Activated T-helper 1 cell treated with anti-CD3 and anti-CD28 coated beads, Interleukin-12 subunit alpha, Interleukin-12 subunit beta, Interleukin-2, Interleukin-4 antibody, amounts not matched to agents 30 ng/mL and 10 ng/mL and 1 ng/mL, durations not matched to agents 14 hours and 24 hours and 36 hours (primary cell): ENCODE measurements at regions not wholly inside any gene's neighbourhood (a gene's known extent, or its start where the extent isn't known, plus 50 kb on each side); places are given as distances from the start of the nearest gene placed in this dataset.
"Not testable (repeated sequence)": the region's sequence is repeated elsewhere in the genome, so short reads cannot be mapped to it uniquely, and the experiment has no call there.

ENCODE experiments used
- DNase-seq: peaks from one replicate; pipeline ENCODE4 v3.0.0; 2021; ENCODE audit warnings: low spot score
- H3K27ac Mint-ChIP-seq: one replicate; pipeline ENCODE4 v1.8.0; 2021; ENCODE audit warnings: mild to moderate bottlenecking, mixed read lengths
- H3K27me3 Mint-ChIP-seq: one replicate; pipeline ENCODE4 v1.8.0; 2022; ENCODE audit warnings: mild to moderate bottlenecking, moderate library complexity, mixed read lengths; ENCODE audit not compliant: insufficient read depth
- H3K36me3 Mint-ChIP-seq: one replicate; pipeline ENCODE4 v1.8.0; 2021; ENCODE audit warnings: low read depth, mixed read lengths
- H3K4me1 Mint-ChIP-seq: one replicate; pipeline ENCODE4 v1.8.0; 2021; ENCODE audit warnings: low read depth, mixed read lengths
- H3K4me3 Mint-ChIP-seq: one replicate; pipeline ENCODE4 v1.8.0; 2021; ENCODE audit warnings: mild to moderate bottlenecking, moderate library complexity, mixed read lengths
- H3K9me3 Mint-ChIP-seq: one replicate; pipeline ENCODE4 v1.8.0; 2021; ENCODE audit warnings: mixed read lengths
- intact Hi-C: fragments of 100-400 bp; cut with micrococcal nuclease; formaldehyde crosslinking; loops from one replicate; pipeline ENCODE4 v1.15.1; 2024

DNA sequence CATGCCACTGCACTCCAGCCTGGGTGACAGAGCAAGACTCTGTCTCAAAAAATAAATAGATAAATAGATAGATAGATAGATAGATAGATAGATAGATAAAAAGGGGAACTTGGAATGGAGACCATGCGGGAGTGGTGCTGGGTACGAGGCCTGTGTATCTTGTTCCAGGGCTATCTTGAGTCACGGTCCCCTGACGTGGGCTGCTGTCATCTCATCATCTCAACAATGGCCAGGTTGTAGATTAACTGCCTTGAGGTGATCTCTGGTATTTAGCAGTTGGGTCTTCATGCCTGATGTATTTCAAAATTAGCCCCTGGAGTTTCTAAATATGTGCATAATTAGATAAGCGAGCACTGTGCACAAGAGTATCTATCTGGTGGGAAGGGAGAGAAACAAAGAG is 212.1 kb downstream of the CDRT15L2 start:
- no peak for DNase-seq
- Mint-ChIP-seq H3K27me3 (peaks cover 3% of the 10 kb centered on the region), H3K4me3 (no peak overlapping the region), H3K9me3 (no peaks in the 10 kb centered on the region), H3K4me1 (no peaks in the 10 kb centered on the region), H3K36me3 (no peaks in the 10 kb centered on the region), H3K27ac (no peak overlapping the region)
- intact Hi-C loops: no loop called here

GRCh38 chr17:20794532-20794931 is 215.0 kb downstream of the CDRT15L2 start:
- H3K27ac Mint-ChIP-seq, H3K4me3 Mint-ChIP-seq, H3K9me3 Mint-ChIP-seq, DNase-seq, intact Hi-C loops, H3K27me3 Mint-ChIP-seq, H3K36me3 Mint-ChIP-seq: not testable (repeated sequence)
- H3K4me1 Mint-ChIP-seq: peaks cover 11% of the 10 kb centered on the region

DNA sequence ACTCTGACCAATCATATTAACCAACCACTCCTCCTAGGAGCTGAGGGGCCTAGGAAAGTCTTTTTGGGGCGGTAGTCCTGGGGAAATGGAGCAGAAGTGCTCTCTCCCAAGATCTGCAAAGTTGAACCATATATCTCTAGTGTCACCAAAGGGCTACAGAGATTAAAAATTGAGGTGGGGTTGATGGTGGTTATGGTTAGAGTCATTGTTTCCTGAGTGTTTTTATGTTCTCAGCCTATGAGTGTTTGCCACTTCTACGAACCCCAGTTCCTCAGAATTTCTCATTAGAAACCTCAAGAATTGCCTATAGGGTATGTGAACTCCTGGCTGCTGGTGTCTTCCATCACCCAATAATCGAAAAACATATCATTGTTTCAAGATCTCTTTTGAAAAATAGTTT is 217.8 kb downstream of the CDRT15L2 start:
- no peaks in the 10 kb centered on the region for H3K27me3 Mint-ChIP-seq
- H3K9me3 Mint-ChIP-seq: no peaks in the 10 kb centered on the region
- no peak overlapping the region for H3K4me3 Mint-ChIP-seq
- H3K4me1 Mint-ChIP-seq: peaks cover 11% of the 10 kb centered on the region
- intact Hi-C loops: no loop called here
- peak overlapping the region; percentile 70 for H3K27ac Mint-ChIP-seq
- no peak for DNase-seq
- no peaks in the 10 kb centered on the region for H3K36me3 Mint-ChIP-seq

GRCh38 chr17:20800146-20800545 is 220.6 kb downstream of the CDRT15L2 start:
- no peaks in the 10 kb centered on the region for H3K36me3 Mint-ChIP-seq
- peaks cover 2% of the 10 kb centered on the region for H3K27me3 Mint-ChIP-seq
- no peak overlapping the region for H3K27ac Mint-ChIP-seq
- H3K4me1 Mint-ChIP-seq: peaks cover 11% of the 10 kb centered on the region
- no peak overlapping the region for H3K4me3 Mint-ChIP-seq
- H3K9me3 Mint-ChIP-seq: no peaks in the 10 kb centered on the region
- no peak for DNase-seq
- intact Hi-C loops: no loop called here

DNA sequence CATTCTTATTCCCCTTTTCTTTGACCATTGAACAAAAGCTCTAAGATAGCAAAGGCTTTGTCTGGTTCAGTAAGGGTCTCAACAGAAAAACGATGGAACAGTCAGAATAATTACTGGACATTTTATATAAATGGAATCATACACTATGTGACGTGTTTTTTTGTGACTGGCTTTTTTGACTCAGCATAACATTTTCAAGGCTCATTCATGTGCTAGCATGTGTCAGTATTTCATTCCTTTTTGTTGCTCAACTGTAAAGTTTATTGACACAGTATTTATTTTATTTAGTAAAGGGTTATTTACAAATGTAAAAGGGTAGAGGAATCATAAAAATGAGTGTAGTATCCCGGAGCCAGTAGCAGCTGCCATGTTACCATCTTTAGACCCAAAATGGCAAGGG is 226.2 kb downstream of the CDRT15L2 start:
- Mint-ChIP-seq H3K27me3 (peaks cover 5% of the 10 kb centered on the region), H3K4me1 (no peaks in the 10 kb centered on the region), H3K9me3 (no peaks in the 10 kb centered on the region), H3K4me3 (no peak overlapping the region), H3K27ac (no peak overlapping the region), H3K36me3 (no peaks in the 10 kb centered on the region)
- DNase-seq: no peak
- intact Hi-C loops: no loop called here

DNA sequence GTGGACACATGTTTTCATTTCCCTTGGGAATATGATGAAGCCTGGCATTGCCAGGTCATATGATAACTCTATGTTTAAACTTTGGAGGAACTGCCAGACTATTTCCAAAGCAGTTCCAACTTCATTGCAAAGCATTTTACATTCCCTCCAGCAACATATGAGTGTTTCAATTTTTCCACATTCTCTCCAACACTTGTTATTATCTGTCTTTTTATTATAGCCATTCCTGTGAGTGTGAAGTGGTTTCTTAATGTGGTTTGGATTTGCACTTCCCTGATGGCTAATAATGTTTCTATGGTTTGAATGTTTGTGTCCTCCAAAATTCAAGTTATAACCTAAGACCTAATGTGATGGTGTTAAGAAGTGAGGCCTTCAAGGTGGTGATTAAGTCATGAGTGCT is 228.0 kb downstream of the CDRT15L2 start:
- H3K9me3 Mint-ChIP-seq, H3K27ac Mint-ChIP-seq, DNase-seq, H3K4me3 Mint-ChIP-seq, H3K27me3 Mint-ChIP-seq, intact Hi-C loops, H3K36me3 Mint-ChIP-seq, H3K4me1 Mint-ChIP-seq: not testable (repeated sequence)

DNA sequence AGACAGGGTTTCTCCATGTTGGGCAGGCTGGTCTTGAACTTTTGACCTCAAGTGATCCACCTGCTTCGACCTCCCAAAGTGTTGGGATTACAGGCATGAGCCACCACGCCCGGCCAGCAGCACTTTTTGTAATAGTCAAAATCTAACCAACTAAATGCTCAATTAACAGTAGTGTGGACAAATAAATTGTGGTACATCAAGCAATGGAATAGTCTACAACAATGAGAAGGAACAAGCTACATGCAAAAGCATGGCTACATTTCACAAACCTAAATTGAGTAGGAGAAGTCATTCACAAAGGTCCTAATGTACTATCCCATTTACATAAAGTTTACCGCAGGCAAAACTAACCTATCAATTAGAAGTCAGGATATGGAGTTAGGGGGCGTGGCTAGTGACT is 227.4 kb downstream of the USP22 start:
- H3K27ac Mint-ChIP-seq, DNase-seq, intact Hi-C loops, H3K4me3 Mint-ChIP-seq, H3K4me1 Mint-ChIP-seq, H3K9me3 Mint-ChIP-seq, H3K36me3 Mint-ChIP-seq: not testable (repeated sequence)
- peaks cover 13% of the 10 kb centered on the region for H3K27me3 Mint-ChIP-seq

DNA sequence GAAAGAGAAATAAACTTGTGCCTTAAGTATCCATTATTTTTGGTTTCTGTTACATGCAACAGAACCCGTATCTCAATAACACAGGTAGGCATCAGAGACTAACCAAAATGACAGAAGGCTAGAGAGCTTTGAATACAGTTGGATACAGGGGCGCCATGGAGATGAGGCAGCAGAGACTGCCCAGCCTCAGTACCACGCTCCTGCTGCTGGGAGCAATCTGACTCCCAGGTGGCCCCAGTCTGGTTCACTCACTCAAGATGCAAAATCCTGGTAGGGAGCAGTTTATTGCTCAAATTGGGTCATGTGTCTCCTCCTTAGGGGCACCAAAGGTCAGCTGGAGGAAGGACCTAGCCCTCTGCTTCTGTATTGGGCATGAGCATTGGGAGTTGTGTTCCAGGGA is 218.9 kb downstream of the USP22 start:
- intact Hi-C loops: no loop called here
- Mint-ChIP-seq H3K27ac (no peak overlapping the region), H3K9me3 (no peaks in the 10 kb centered on the region), H3K4me3 (no peak overlapping the region), H3K27me3 (peaks cover 3% of the 10 kb centered on the region), H3K36me3 (no peaks in the 10 kb centered on the region), H3K4me1 (no peaks in the 10 kb centered on the region)
- no peak for DNase-seq

- Mint-ChIP-seq H3K27me3 (peaks cover 3% of the 10 kb centered on the region), H3K4me3 (no peak overlapping the region), H3K4me1 (no peaks in the 10 kb centered on the region), H3K27ac (no peak overlapping the region), H3K36me3 (no peaks in the 10 kb centered on the region), H3K9me3 (no peaks in the 10 kb centered on the region)
- no peak for DNase-seq
- intact Hi-C loops: no loop called here
Measured at GRCh38 chr17:20825539-20825938, 217.3 kb downstream of the USP22 start.

DNA sequence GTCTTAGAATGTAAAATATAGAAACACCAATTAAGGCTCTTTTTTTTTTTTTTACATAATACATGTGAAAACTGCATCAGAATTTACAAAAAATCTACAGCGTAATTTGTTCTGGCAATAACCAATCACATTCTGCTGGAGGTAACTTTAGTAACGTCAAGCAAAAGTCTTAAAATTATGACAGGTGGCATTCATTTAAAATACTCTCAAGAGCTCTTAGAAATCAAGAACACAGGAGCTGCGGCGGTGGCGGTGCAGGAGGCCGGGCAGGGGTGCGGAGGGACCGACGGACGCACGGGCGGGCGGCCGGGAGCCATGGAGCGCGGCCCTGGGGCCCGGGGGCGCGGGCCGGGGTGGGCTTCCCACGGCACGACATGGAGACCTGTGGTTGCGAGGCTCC is 202.4 kb downstream of the USP22 start:
- H3K4me3 Mint-ChIP-seq, intact Hi-C loops, H3K36me3 Mint-ChIP-seq, H3K27ac Mint-ChIP-seq, H3K4me1 Mint-ChIP-seq, DNase-seq, H3K9me3 Mint-ChIP-seq: not testable (repeated sequence)
- peaks cover 22% of the 10 kb centered on the region for H3K27me3 Mint-ChIP-seq

DNA sequence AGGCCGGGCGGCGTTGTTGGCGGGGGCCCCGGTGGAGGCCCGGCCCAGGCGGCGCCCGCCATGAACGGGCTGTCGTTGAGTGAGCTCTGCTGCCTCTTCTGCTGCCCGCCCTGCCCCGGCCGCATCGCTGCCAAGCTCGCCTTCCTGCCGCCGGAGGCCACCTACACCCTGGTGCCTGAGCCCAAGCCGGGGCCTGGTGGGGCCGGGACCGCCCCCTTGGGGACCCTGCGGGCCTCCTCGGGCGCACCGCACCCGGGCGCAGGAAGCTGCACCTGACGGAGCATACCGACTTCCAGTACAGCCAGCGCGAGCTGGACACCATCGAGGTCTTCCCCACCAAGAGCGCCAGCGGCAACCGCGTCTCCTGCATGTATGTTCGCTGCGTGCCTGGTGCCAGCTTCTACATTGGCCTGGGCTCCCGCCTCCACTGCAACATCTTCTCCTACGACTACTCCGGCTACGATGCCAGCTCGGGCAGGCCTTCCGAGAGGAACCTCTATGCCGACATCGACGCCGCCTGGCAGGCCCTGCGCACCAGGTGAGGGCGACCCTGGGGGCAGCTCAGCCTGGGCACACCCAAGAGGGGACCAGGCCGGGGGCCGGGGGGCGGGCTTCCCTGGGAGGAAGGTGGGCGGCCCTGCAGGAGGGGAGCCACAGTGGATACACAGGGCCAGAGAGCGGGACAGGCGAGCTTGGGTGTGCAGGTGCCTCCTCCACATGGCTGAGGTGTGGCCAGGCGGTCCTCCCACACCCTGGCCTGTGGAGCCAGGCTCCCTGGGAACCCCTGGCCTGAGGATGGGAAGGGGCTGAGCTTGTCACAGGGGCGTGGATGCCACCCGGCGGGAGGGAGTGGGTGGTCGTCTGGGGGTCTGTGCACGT is 201.6 kb downstream of the USP22 start:
- H3K4me3 Mint-ChIP-seq: peak overlapping the region; percentile 26
- intact Hi-C loops: not testable (repeated sequence)

GRCh38 chr17:20842012-20842411 is 200.8 kb downstream of the USP22 start:
- H3K4me3 Mint-ChIP-seq, intact Hi-C loops, H3K36me3 Mint-ChIP-seq, DNase-seq, H3K9me3 Mint-ChIP-seq, H3K4me1 Mint-ChIP-seq, H3K27ac Mint-ChIP-seq: not testable (repeated sequence)
- peaks cover 27% of the 10 kb centered on the region for H3K27me3 Mint-ChIP-seq

More for the DNA sequence above, 201.6 kb downstream of the USP22 start:
- not testable (repeated sequence) for H3K4me1 Mint-ChIP-seq, H3K27ac Mint-ChIP-seq, H3K9me3 Mint-ChIP-seq, DNase-seq, H3K36me3 Mint-ChIP-seq
- H3K27me3 Mint-ChIP-seq: peaks cover 23% of the 10 kb centered on the region

DNA sequence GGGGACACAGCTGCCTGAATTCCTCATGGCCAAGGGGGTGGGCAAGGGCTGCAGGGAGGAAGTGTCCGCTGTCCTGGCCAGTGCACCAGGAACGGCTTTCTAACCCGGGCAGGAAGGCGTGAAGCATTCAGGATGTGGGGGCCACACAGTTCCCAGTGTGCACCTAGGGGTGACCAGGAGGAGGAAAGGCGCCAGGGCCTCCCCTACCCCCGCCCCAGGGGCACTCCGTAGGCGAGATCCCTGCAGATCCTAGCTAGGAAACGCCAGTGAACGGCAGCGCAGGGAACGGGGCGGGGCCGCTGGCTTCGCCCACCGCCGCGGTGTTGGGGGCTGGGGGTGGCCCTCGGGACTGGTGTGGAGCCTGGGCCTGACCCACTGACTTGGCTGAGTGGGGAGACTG is 199.6 kb downstream of the USP22 start:
- Mint-ChIP-seq H3K4me3 (peak overlapping the region; percentile 30), H3K27me3 (peaks cover 31% of the 10 kb centered on the region)

More for the DNA sequence above, 199.6 kb downstream of the USP22 start:
- H3K4me1 Mint-ChIP-seq, H3K9me3 Mint-ChIP-seq, H3K36me3 Mint-ChIP-seq, DNase-seq, H3K27ac Mint-ChIP-seq, intact Hi-C loops: not testable (repeated sequence)
